ENCODE measurements at regions not wholly inside any gene's neighbourhood (a gene's known extent, or its start where the extent isn't known, plus 50 kb on each side); places are given as distances from the start of the nearest gene placed in this dataset.

GRCh38 chr1:194104247-194104844 lies 917.9 kb upstream of the B3GALT2 start:
- no peak for TF ChIP-seq CTCF (IDR thresholded peaks at IDR 0.05)
- no peak for TF ChIP-seq POLR2A (IDR thresholded peaks at IDR 0.05)
- TF ChIP-seq EP300 (IDR thresholded peaks at IDR 0.05): no peak
